Uterus (tissue), 2 donors: ENCODE measurements at regions not wholly inside any gene's neighbourhood (a gene's known extent, or its start where the extent isn't known, plus 50 kb on each side); places are given as distances from the start of the nearest gene placed in this dataset.

Experiments
- POLR2A ChIP-seq, 2 donors: fragments of 450-650 bp; IDR thresholded peaks; one replicate each; pipeline ENCODE4 v1.6.1; 2016; ENCODE audit warnings: antibody characterized with exemption in 2 of 2, mild to moderate bottlenecking in 1 of 2, moderate library complexity in 1 of 2
- TF ChIP-seq, protein P1 (sequence below), 4 experiments: fragments of 200-600 bp in 2 of 4; fragments of 450-650 bp in 2 of 4; sonication (generic) in 2 of 4; IDR thresholded peaks; one replicate each; pipeline ENCODE4 v1.5.1; 2016 to 2019; ENCODE audit warnings: antibody characterized with exemption in 4 of 4, mild to moderate bottlenecking in 2 of 4, moderate library complexity in 1 of 4

DNA sequence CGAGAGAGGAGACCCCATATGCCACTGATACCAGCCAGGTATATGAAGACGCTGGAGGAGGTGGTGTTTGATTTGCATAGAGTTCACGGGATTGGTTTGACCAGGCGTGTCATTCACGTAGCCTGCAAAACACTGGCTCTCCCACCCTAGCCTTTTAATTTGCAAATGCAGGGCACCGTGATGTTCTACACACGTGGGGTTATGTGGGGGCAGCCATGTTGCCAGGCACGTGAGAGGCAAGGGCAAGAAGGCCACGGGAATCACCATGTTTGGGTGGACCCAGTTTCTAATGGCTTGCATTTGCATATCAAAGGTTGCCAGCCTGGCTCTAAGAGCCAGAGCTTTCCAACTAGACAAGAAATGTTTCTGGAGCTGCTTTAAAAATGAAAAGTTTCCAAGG, 117.2 kb upstream of the LYZL1 start:
- TF ChIP-seq, protein P1, sequence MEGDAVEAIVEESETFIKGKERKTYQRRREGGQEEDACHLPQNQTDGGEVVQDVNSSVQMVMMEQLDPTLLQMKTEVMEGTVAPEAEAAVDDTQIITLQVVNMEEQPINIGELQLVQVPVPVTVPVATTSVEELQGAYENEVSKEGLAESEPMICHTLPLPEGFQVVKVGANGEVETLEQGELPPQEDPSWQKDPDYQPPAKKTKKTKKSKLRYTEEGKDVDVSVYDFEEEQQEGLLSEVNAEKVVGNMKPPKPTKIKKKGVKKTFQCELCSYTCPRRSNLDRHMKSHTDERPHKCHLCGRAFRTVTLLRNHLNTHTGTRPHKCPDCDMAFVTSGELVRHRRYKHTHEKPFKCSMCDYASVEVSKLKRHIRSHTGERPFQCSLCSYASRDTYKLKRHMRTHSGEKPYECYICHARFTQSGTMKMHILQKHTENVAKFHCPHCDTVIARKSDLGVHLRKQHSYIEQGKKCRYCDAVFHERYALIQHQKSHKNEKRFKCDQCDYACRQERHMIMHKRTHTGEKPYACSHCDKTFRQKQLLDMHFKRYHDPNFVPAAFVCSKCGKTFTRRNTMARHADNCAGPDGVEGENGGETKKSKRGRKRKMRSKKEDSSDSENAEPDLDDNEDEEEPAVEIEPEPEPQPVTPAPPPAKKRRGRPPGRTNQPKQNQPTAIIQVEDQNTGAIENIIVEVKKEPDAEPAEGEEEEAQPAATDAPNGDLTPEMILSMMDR (IDR thresholded peaks at IDR 0.05): no peak
- TF ChIP-seq POLR2A (IDR thresholded peaks at IDR 0.05): no peak
